ENCODE measurements at regions not wholly inside any gene's neighbourhood (a gene's known extent, or its start where the extent isn't known, plus 50 kb on each side); places are given as distances from the start of the nearest gene placed in this dataset.
A peak's percentile ranks its signal among the peaks of the same experiment; 100 is the strongest.

- TF ChIP-seq CTCF (IDR thresholded peaks at IDR 0.05; ENCODE audit: insufficient read depth, low read length, poor library complexity, severe bottlenecking), result peak; percentile 69
- DNase-seq (ENCODE audit: extremely low read depth, insufficient read length), result no peak
- no peak overlapping the region for H3K4me3 ChIP-seq (replicated peaks; ENCODE audit: low read depth, low read length)
- no peaks in the 10 kb centered on the region for H3K27me3 ChIP-seq (replicated peaks; ENCODE audit: control insufficient read depth, insufficient read depth, low read length)
- no peaks in the 10 kb centered on the region for H3K36me3 ChIP-seq (ENCODE audit: control insufficient read depth, insufficient read depth, low read length)
Observed at GRCh38 chr1:199684686-199685273, 342.7 kb upstream of the NR5A2 start.

- Histone ChIP-seq H3K4me3 (replicated peaks; ENCODE audit: low read depth, low read length) (no peak overlapping the region), H3K36me3 (ENCODE audit: control insufficient read depth, insufficient read depth, low read length) (no peaks in the 10 kb centered on the region), H3K27me3 (replicated peaks; ENCODE audit: control insufficient read depth, insufficient read depth, low read length) (no peaks in the 10 kb centered on the region)
- no peak for TF ChIP-seq CTCF (IDR thresholded peaks at IDR 0.05; ENCODE audit: insufficient read depth, low read length, poor library complexity, severe bottlenecking)
- DNase-seq (ENCODE audit: extremely low read depth, insufficient read length), result no peak
Observed at GRCh38 chr1:199685369-199685768, 342.1 kb upstream of the NR5A2 start.

- no peak for DNase-seq (ENCODE audit: extremely low read depth, insufficient read length)
- no peaks in the 10 kb centered on the region; the same call in 1 of the 2 replicates for H3K27me3 ChIP-seq (replicated peaks; ENCODE audit: control insufficient read depth, insufficient read depth, low read length)
- no peaks in the 10 kb centered on the region for H3K36me3 ChIP-seq (ENCODE audit: control insufficient read depth, insufficient read depth, low read length)
- no peak for TF ChIP-seq CTCF (IDR thresholded peaks at IDR 0.05; ENCODE audit: insufficient read depth, low read length, poor library complexity, severe bottlenecking)
- H3K4me3 ChIP-seq (replicated peaks; ENCODE audit: low read depth, low read length), result no peak overlapping the region
Observed at GRCh38 chr1:199687321-199687720, 340.2 kb upstream of the NR5A2 start.

- H3K27me3 ChIP-seq (replicated peaks; ENCODE audit: control insufficient read depth, insufficient read depth, low read length), result no peaks in the 10 kb centered on the region; the same call in 1 of the 2 replicates
- no peaks in the 10 kb centered on the region for H3K36me3 ChIP-seq (ENCODE audit: control insufficient read depth, insufficient read depth, low read length)
- H3K4me3 ChIP-seq (replicated peaks; ENCODE audit: low read depth, low read length), result no peak overlapping the region
- no peak for TF ChIP-seq CTCF (IDR thresholded peaks at IDR 0.05; ENCODE audit: insufficient read depth, low read length, poor library complexity, severe bottlenecking)
- DNase-seq (ENCODE audit: extremely low read depth, insufficient read length), result no peak
Observed at GRCh38 chr1:199688133-199688676, 339.3 kb upstream of the NR5A2 start.

GRCh38 chr1:199688774-199689173, 338.7 kb upstream of the NR5A2 start:
- no peaks in the 10 kb centered on the region for H3K36me3 ChIP-seq (ENCODE audit: control insufficient read depth, insufficient read depth, low read length)
- TF ChIP-seq CTCF (IDR thresholded peaks at IDR 0.05; ENCODE audit: insufficient read depth, low read length, poor library complexity, severe bottlenecking), result no peak
- H3K4me3 ChIP-seq (replicated peaks; ENCODE audit: low read depth, low read length), result no peak overlapping the region
- DNase-seq (ENCODE audit: extremely low read depth, insufficient read length), result no peak
- H3K27me3 ChIP-seq (replicated peaks; ENCODE audit: control insufficient read depth, insufficient read depth, low read length), result no peaks in the 10 kb centered on the region; the same call in 1 of the 2 replicates

Measured in GM06990 (cell line).